Epithelial cell of esophagus (primary cell): ENCODE measurements at regions not wholly inside any gene's neighbourhood (a gene's known extent, or its start where the extent isn't known, plus 50 kb on each side); places are given as distances from the start of the nearest gene placed in this dataset.

Experiments used
- DNase-seq: peaks from one replicate; pipeline ENCODE4 v3.0.0; 2010; ENCODE audit warnings: low read depth
- H3K4me3 ChIP-seq: 2 replicates; pipeline ENCODE4 v1.5.1; 2011; ENCODE audit warnings: mild to moderate bottlenecking, low read length, control low read depth
- TF ChIP-seq, protein P1 (sequence below): IDR thresholded peaks from 2 replicates; pipeline ENCODE4 v1.5.1; 2011; ENCODE audit warnings: low read depth, mild to moderate bottlenecking, low read length, control low read depth, inconsistent platforms; ENCODE audit not compliant: insufficient read depth; ENCODE audit errors: missing control alignments

DNA sequence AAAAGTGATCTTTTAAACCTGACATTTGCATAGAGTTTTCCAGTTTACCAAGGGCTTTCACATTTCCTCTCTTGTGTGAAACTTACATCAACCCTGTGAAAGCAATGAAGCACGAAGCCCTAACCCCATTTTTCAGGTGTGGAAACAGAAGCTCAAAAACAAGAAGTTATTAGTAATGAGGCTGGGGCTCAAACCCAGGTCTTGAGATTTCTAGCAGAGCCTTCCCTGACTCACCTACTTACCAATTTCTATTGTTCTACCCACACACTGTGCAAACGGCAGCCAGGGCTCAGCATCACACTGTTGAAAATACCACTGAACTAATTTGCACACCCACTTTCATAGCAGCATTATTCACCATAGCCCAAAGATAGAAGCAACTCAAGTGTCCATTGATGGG is 117.8 kb upstream of the IGF1R start:
- peak; percentile 37 for DNase-seq
- TF ChIP-seq, protein P1, sequence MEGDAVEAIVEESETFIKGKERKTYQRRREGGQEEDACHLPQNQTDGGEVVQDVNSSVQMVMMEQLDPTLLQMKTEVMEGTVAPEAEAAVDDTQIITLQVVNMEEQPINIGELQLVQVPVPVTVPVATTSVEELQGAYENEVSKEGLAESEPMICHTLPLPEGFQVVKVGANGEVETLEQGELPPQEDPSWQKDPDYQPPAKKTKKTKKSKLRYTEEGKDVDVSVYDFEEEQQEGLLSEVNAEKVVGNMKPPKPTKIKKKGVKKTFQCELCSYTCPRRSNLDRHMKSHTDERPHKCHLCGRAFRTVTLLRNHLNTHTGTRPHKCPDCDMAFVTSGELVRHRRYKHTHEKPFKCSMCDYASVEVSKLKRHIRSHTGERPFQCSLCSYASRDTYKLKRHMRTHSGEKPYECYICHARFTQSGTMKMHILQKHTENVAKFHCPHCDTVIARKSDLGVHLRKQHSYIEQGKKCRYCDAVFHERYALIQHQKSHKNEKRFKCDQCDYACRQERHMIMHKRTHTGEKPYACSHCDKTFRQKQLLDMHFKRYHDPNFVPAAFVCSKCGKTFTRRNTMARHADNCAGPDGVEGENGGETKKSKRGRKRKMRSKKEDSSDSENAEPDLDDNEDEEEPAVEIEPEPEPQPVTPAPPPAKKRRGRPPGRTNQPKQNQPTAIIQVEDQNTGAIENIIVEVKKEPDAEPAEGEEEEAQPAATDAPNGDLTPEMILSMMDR: no peak
- H3K4me3 ChIP-seq: no peak overlapping the region

GRCh38 chr15:98532063-98532462 is 116.3 kb upstream of the IGF1R start:
- H3K4me3 ChIP-seq: no peak overlapping the region
- no peak for DNase-seq
- TF ChIP-seq, protein P1: no peak

DNA sequence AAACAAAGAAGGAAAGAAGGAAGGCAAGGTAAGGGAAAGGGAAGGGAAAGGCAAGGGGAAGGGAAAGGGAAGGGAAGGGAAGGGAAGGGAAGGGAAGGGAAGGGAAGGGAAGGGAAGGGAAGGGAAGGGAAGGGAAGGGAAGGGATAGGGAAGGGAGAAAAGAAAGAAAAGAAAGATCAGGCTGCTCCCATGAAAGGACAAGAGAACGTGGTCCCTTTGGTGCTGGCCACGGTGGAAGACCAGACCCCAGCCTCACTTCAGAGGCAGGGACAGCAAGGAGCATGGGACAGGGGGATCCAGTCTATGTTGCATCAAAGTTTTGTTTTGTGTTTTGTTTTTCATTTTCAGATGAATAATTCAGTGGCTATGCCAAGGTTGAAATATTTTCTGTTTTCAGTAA is 111.4 kb upstream of the IGF1R start:
- TF ChIP-seq, protein P1: no peak
- DNase-seq: no peak
- H3K4me3 ChIP-seq: no peak overlapping the region

- TF ChIP-seq, protein P1: peak; percentile 40
- no peak overlapping the region for H3K4me3 ChIP-seq
- DNase-seq: peak; percentile 89
Observed at GRCh38 chr15:98537516-98538060, 110.8 kb upstream of the IGF1R start.

GRCh38 chr15:98541519-98541918 is 106.8 kb upstream of the IGF1R start:
- no peak overlapping the region for H3K4me3 ChIP-seq
- TF ChIP-seq, protein P1: no peak
- DNase-seq: no peak

GRCh38 chr15:98543237-98543636 is 105.1 kb upstream of the IGF1R start:
- DNase-seq: no peak
- no peak overlapping the region for H3K4me3 ChIP-seq
- TF ChIP-seq, protein P1: no peak

DNA sequence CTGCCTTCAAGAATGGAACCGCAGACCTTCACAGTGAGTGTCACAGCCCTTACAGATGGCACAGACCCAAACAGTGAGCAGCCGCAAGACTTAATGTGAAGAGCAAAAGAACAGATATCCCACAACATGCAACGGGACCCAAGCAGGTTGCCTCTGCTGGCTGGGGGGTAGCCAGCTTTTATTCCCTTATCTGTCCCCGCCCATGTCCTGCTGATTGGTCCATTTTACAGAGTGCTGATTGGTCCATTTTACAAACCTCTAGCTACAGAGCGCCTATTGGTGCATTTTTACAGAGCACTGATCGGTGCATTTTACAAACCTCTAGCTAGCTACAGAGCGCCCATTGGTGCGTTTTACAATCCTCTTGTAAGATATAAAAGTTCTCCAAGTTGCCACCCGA is 102.0 kb upstream of the IGF1R start:
- TF ChIP-seq, protein P1: no peak
- DNase-seq: no peak
- no peak overlapping the region for H3K4me3 ChIP-seq
